ENCODE measurements at regions not wholly inside any gene's neighbourhood (a gene's known extent, or its start where the extent isn't known, plus 50 kb on each side); places are given as distances from the start of the nearest gene placed in this dataset.

GRCh38 chrX:5278908-5279307, 949.8 kb downstream of the NLGN4X start:
- in situ Hi-C loops (cut with MboI; ENCODE audit: low pct_unique_long_range_greater_than_20kb, low sequenced_read_pairs, unreplicated experiment), result no loop called here
- TF ChIP-seq, protein P1, sequence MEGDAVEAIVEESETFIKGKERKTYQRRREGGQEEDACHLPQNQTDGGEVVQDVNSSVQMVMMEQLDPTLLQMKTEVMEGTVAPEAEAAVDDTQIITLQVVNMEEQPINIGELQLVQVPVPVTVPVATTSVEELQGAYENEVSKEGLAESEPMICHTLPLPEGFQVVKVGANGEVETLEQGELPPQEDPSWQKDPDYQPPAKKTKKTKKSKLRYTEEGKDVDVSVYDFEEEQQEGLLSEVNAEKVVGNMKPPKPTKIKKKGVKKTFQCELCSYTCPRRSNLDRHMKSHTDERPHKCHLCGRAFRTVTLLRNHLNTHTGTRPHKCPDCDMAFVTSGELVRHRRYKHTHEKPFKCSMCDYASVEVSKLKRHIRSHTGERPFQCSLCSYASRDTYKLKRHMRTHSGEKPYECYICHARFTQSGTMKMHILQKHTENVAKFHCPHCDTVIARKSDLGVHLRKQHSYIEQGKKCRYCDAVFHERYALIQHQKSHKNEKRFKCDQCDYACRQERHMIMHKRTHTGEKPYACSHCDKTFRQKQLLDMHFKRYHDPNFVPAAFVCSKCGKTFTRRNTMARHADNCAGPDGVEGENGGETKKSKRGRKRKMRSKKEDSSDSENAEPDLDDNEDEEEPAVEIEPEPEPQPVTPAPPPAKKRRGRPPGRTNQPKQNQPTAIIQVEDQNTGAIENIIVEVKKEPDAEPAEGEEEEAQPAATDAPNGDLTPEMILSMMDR (IDR thresholded peaks at IDR 0.05; ENCODE audit: extremely low read depth, insufficient read depth, missing control alignments), result no peak
- DNase-seq (ENCODE audit: low spot score), result no peak

- TF ChIP-seq, protein P1 (IDR thresholded peaks at IDR 0.05; ENCODE audit: extremely low read depth, insufficient read depth, missing control alignments), result no peak
- in situ Hi-C loops (cut with MboI; ENCODE audit: low pct_unique_long_range_greater_than_20kb, low sequenced_read_pairs, unreplicated experiment), result no loop called here
- DNase-seq (ENCODE audit: low spot score), result no peak
Measured at GRCh38 chrX:5265324-5265850, 963.3 kb downstream of the NLGN4X start.

GRCh38 chrX:5250106-5250505, 978.6 kb downstream of the NLGN4X start:
- DNase-seq (ENCODE audit: low spot score), result no peak
- in situ Hi-C loops (cut with MboI; ENCODE audit: low pct_unique_long_range_greater_than_20kb, low sequenced_read_pairs, unreplicated experiment), result no loop called here
- TF ChIP-seq, protein P1 (IDR thresholded peaks at IDR 0.05; ENCODE audit: extremely low read depth, insufficient read depth, missing control alignments), result no peak

GRCh38 chrX:5242091-5242790, 986.4 kb downstream of the NLGN4X start:
- no peak for DNase-seq (ENCODE audit: low spot score)
- in situ Hi-C loops (cut with MboI; ENCODE audit: low pct_unique_long_range_greater_than_20kb, low sequenced_read_pairs, unreplicated experiment), result no loop called here
- TF ChIP-seq, protein P1 (IDR thresholded peaks at IDR 0.05; ENCODE audit: extremely low read depth, insufficient read depth, missing control alignments), result no peak

GRCh38 chrX:5236749-5237148, 991.9 kb downstream of the NLGN4X start:
- DNase-seq (ENCODE audit: low spot score), result no peak
- TF ChIP-seq, protein P1 (IDR thresholded peaks at IDR 0.05; ENCODE audit: extremely low read depth, insufficient read depth, missing control alignments), result no peak
- in situ Hi-C loops (cut with MboI; ENCODE audit: low pct_unique_long_range_greater_than_20kb, low sequenced_read_pairs, unreplicated experiment), result no loop called here

DNA sequence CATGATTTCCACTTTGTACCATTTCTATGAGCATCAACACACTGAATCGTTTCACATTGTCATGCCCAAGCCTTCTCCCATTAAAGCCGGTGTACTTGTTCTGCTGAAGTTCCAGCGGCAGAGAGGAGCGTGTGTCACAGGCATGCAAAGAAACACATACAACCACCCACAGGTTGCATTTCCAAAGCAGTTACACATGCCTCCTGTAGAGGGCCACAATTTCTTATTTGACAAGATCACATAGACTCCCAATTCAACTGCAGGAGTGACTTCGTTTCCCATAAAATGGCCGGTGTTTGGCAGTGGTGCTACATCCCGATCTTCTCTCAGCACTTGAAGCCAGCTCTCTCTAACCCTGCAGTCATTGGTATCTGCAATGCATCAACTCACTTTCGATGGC, 992.6 kb downstream of the NLGN4X start:
- no peak for DNase-seq (ENCODE audit: low spot score)
- TF ChIP-seq, protein P1 (IDR thresholded peaks at IDR 0.05; ENCODE audit: extremely low read depth, insufficient read depth, missing control alignments), result no peak
- in situ Hi-C loops (cut with MboI; ENCODE audit: low pct_unique_long_range_greater_than_20kb, low sequenced_read_pairs, unreplicated experiment), result no loop called here
